Right renal cortex interstitium (tissue), 3 donors: ENCODE measurements at regions not wholly inside any gene's neighbourhood (a gene's known extent, or its start where the extent isn't known, plus 50 kb on each side); places are given as distances from the start of the nearest gene placed in this dataset.
A peak's percentile ranks its signal among the peaks of the same experiment; 100 is the strongest.
"Not testable (repeated sequence)": the region's sequence is repeated elsewhere in the genome, so short reads cannot be mapped to it uniquely, and the experiment has no call there.

Experiments used
- DNase-seq, 3 donors: peaks; one replicate each; pipeline ENCODE4 v3.0.0-alpha.2; 2013; ENCODE audit warnings: low read depth in 3 of 3, low spot score in 2 of 3

GRCh38 chr2:128668946-128669345 lies 350.3 kb upstream of the HS6ST1 start:
- DNase-seq: no peak

GRCh38 chr2:128670066-128670465 lies 351.4 kb upstream of the HS6ST1 start:
- DNase-seq: no peak

DNA sequence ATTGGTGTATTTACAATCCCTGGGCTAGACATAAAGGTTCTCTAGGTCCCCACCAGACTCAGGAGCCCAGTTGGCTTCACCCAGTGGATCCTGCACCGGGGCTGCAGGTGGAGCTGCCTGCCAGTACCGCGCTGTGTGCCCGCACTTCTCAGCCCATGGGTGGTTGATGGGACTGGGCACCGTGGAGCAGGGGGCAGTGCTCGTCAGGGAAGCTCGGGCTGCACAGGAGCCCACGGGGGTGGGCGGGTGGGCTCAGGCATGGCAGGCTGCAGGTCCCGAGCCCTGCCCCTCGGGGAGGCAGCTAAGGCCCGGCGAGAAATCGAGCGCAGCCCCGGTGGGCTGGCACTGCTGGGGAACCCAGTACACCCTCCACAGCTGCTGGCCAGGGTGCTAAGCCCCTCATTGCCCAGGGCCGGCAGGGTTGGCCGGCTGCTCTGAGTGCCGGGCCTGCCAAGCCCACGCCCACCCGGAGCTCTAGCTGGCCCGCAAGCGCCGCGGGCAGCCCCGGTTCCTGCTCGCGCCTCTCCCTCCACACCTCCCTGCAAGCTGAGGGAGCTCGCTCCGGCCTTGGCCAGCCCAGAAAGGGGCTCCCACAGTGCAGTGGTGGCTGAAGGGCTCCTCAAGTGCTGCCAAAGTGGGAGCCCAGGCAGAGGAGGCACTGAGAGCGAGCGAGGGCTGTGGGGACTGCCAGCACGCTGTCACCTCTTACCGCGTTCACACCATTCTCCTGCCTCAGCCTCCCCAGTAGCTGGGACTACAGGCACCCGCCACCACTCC lies 353.5 kb upstream of the HS6ST1 start:
- not testable (repeated sequence) for DNase-seq

DNA sequence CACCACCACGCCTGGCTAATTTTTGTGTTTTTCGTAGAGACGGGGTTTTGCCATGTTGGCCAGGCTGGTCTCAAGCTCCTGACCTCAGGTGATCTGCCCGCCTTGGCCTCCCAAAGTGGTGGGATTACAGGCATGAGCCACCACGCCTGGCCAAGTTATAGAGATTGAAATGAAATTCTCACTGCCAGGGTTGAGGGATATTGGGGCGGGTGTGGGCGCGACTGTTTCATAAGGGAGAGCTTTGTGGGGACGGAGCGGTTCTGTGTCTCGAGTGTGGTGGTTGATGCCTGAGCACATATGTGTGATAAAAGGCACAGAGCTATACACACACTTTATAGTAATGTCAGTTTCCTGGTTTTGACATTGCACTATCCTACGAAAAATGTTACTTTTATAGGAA lies 361.0 kb upstream of the HS6ST1 start:
- DNase-seq: not testable (repeated sequence)

- peak in 1 of 3 donors; percentile 8 for DNase-seq
These were observed 362.8 kb upstream of the HS6ST1 start for GRCh38 chr2:128681507-128681906.

DNA sequence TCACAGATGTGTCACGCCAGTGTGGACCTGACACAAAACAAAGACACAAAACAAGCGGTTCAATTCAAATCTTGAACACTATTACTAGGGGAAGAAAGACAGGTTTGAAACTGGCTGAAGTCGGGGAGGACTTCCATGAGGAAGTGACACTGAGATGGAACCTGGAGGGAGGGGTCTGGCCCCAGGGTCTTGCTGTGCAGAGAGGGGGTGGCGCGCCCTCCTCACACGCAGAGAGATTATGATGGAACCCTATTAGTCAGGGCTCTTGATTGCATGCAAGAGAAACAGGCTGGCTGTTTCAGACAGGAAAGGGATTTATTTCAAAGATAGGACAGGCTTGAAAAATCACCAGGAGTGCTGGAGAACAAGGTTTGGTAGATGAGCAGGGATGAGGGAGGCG lies 363.6 kb upstream of the HS6ST1 start:
- DNase-seq: no peak

DNA sequence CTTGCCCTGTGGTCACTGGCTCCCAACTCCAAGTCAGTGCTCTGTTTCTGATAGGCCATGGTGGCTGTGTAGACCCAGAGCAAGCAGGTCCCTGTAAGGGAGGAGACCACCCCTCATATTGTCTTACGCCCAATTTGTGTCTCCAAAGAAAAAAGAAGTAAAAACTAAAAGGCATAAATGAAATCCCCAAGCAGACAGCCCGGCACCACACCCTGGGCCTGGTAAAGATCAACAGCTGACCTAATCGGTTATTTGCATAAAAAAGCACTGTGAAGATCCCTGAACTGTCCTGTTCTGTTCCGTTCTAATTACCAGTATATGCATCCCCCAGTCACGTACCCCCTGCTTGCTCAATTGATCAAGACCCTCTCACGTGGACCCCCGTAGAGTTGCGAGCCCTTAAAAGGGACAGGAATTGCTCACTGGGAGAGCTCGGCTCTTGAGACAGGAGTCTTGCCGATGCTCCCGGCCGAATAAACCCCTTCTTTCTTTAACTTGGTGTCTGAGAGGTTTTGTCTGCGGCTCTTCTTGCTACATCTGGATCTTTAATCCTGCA lies 364.1 kb upstream of the HS6ST1 start:
- no peak for DNase-seq

DNA sequence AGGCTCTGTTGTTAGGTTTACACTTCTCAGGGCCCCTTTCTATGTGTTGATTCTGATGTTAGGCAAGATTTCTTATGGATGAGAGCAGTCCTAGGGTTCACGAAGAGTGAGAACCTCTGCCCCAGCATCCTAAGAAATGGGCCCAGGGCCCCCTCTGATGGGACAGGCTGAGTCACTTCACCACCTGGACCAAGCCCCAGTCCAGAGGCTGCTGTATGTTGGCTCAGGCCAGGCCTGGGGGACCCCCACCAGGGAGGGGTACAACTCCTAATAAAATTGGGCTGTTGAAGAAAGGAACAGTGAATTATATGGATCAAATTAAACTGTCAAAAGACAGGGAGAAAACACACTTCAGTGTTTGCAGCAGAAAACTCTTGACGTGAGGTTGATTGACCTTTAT lies 365.9 kb upstream of the HS6ST1 start:
- DNase-seq: no peak

- no peak for DNase-seq
These were observed 367.3 kb upstream of the HS6ST1 start for GRCh38 chr2:128685841-128686496.

GRCh38 chr2:128686497-128686859 lies 367.8 kb upstream of the HS6ST1 start:
- DNase-seq: no peak

- DNase-seq: no peak
These were observed 368.4 kb upstream of the HS6ST1 start for GRCh38 chr2:128686881-128687555.

DNA sequence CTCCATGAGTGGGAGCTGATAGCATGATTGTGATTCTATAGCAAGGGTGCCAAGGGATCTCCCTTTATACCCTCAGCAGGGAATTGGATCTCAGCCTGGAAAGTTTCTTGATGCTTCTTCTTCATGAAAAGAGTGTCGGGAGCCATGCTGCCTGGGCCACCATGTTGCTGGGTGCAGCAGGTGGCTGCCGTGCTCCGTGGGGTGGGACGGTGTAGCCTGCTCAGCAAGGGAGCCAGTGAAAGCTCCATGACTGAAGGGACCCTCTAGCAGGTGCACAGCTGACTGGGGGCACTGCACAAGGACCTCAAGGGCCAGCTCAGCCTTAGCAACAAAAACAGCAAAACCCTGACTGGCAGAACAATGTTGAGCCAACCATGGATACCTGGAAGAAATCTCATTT lies 368.9 kb upstream of the HS6ST1 start:
- no peak for DNase-seq

- DNase-seq: no peak
These were observed 371.3 kb upstream of the HS6ST1 start for GRCh38 chr2:128689971-128690370.

- DNase-seq: no peak
These were observed 371.8 kb upstream of the HS6ST1 start for GRCh38 chr2:128690431-128690830.

GRCh38 chr2:128690869-128691268 lies 372.2 kb upstream of the HS6ST1 start:
- DNase-seq: no peak

DNA sequence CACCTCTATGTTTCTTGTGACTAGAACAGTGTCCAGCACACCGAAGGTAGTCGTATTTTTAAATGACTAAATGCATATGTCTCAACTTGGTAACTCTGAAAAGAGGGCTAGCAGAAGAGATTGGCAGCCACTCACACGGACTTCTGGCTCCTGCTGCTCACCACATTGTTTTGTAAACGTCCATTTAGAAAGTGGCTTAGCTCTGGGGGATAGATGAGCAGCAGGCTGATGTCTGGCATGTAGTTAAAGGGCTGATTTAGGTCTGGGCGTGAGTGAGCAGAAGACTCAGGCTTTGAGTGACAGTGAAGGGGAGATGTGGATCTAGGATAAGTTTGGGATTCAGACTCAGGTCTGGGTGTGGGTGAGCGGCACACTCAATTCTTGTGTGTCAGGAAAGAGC lies 372.9 kb upstream of the HS6ST1 start:
- no peak for DNase-seq

- DNase-seq: no peak
These were observed 374.5 kb upstream of the HS6ST1 start for GRCh38 chr2:128692895-128693742.

- DNase-seq: no peak
These were observed 375.0 kb upstream of the HS6ST1 start for GRCh38 chr2:128693743-128694029.

- no peak for DNase-seq
These were observed 377.1 kb upstream of the HS6ST1 start for GRCh38 chr2:128695646-128696220.

GRCh38 chr2:128696421-128696820 lies 377.8 kb upstream of the HS6ST1 start:
- DNase-seq: no peak

- no peak for DNase-seq
These were observed 382.8 kb upstream of the HS6ST1 start for GRCh38 chr2:128701418-128701817.
